Brain pericyte (primary cell): ENCODE measurements at regions not wholly inside any gene's neighbourhood (a gene's known extent, or its start where the extent isn't known, plus 50 kb on each side); places are given as distances from the start of the nearest gene placed in this dataset.
"Not testable (repeated sequence)": the region's sequence is repeated elsewhere in the genome, so short reads cannot be mapped to it uniquely, and the experiment has no call there.

Source experiments
- DNase-seq: peaks from one replicate; pipeline ENCODE4 v3.0.0-alpha.2; 2012; ENCODE audit warnings: low read depth, low spot score

DNA sequence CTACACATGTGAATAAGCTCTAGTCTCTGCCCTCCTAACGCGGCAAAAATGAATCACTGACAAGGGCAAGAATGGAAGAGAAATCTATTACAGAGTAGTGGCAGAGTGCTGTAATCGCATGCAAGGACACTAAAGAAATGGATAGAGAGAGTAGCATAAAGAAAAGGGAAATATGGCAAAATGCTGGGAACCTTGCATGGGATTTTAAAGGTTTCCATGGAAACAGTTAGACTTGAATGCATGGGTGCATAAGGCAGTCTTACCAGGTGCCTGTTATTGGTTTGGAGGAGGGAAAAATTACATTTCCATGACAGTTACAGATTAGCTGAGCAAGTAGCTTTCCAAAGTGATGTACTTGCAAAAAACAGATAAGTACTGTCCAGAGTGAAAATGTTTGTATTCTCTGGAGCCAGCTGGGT lies 233.4 kb downstream of the PTN start:
- DNase-seq: no peak

- DNase-seq: not testable (repeated sequence)
These were observed 235.7 kb downstream of the PTN start for GRCh38 chr7:137107802-137108201.

- DNase-seq: peak; percentile 52
These were observed 235.1 kb downstream of the CHRM2 start for GRCh38 chr7:137103526-137103925.

DNA sequence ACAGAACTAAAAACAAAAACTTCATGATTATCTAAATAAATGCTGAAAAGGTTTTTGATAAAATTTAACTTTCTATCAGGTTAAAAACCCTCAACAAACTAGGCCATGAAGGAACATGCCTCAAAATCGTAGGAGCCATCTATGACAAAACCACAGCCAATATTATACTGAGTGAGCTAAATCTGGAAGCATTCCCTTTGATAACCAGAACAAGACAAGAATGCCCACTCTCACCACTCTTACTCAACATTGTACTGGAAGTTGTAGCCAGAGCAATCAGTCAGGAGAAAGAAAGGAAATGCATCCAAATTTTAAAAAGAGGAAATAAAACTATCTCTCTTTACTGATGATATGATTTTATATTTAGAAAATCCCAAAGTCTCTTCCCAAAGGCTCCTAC lies 228.7 kb downstream of the CHRM2 start:
- no peak for DNase-seq

DNA sequence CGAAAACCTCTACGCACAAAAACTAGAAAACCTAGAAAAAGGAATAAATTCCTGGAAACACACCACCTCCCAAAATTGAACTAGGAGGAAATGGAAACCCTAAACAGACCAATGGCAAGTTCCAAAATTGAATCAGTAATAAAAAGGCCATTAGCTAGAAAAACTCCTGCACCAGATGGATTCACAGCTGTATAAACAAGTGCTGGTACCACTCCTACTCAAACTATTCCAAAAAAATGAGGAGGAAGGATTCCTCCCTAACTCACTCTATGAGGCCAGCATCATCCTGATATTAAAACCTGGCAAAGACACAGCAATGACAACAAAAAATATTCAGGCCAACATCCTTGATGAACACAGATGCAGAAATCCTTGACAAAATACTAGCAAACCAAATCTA lies 228.2 kb downstream of the CHRM2 start:
- DNase-seq: no peak

DNA sequence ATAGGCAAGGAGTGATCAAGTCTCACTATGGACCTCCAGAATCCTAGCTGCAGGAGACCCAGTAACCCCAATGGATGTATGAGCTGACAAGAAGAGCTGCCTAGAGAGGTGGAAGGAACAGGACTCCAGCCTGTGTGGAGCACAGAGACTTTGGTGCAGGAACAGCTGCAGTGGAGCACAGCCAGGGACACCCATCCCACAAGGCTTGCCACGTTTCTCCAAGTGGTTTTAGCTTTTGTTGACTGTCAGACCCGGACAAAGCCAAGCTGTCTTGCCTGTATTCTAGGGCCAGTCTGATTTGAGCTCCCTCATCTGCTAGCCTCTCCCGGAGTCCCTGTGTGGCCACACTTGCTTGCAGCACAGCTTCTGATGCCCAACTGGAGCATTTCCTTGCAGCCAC lies 224.7 kb downstream of the CHRM2 start:
- DNase-seq: no peak

DNA sequence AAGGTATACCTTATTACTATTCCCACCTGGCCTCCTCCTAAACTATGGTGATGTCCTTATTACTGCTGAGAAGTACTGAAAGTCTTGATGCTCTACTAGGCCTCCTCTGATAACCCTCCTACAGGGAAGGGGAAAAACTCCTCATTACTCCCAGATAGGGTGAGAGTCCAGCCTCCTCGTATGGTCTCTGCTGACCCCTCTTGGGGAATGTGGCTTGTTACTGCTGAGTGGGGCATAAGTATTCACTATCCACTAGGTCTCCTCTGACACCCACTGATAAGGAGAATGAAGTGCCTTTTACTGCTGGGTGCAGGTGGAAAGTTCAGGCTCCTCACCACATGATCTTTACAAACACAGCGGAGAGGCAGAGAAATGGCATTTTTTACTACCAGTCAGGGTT lies 222.9 kb downstream of the CHRM2 start:
- DNase-seq: no peak

GRCh38 chr7:137086896-137087295 lies 218.4 kb downstream of the CHRM2 start:
- DNase-seq: no peak

GRCh38 chr7:137084607-137085380 lies 216.3 kb downstream of the CHRM2 start:
- no peak for DNase-seq

DNA sequence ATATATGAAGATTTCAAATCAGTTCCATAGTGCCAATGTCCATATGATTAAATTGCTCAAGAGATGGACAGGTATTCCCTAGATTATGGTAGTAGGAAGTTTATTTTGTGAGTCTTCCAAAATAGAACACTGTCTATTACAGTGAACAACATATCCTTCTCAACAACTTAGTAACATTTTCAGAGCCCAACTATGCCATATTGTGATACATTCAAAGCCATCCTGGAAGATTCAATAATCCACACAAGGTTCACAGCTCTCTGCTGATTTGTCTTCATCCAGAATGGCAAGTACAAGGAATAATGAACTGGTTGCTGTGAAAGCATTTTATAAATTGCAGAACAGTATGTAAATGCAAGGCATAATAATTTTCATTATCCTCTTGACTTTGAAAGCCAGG lies 213.9 kb downstream of the CHRM2 start:
- DNase-seq: no peak

DNA sequence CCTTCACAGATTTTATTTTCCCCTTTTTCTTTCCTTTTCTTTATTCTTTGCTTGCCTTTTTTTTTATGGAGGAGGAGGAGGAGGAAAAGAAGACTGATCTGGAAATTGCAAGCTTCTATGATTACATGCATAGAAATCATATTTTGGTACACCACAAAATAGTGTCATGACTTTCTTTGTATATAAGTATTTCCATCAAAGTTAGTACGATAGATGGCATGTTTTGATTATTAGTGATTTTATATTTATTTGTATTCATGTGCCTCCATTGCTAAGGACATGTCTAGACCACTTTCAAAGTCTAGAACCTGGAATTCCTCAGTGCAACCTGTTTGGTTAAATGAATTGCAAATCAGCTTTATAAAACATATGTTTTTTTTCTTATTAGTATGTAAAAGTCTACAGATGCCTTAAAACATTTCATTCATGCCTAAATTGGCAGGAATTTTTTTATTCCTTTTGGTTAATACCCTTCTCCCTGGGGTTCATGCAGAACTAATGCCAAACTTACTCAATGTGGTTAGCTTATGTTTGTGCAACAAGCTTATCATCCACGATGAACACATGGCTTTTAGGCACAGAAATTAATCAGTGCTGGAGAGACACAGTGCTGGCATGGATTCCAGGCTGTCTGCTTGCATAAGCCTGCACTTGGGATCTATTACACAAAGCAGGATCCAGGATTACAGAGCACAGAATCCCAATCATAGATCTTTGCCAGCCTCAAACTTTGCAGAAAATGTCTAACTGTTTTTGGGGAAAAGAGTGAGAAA lies 213.1 kb downstream of the CHRM2 start:
- peak; percentile 24 for DNase-seq

- DNase-seq: no peak
These were observed 212.2 kb downstream of the CHRM2 start for GRCh38 chr7:137080516-137081203.

GRCh38 chr7:137078781-137079180 lies 210.3 kb downstream of the CHRM2 start:
- no peak for DNase-seq

- DNase-seq: no peak
These were observed 206.1 kb downstream of the CHRM2 start for GRCh38 chr7:137074391-137075030.

GRCh38 chr7:137073571-137074325 lies 205.3 kb downstream of the CHRM2 start:
- no peak for DNase-seq
